ENCODE measurements at regions not wholly inside any gene's neighbourhood (a gene's known extent, or its start where the extent isn't known, plus 50 kb on each side); places are given as distances from the start of the nearest gene placed in this dataset.
A peak's percentile ranks its signal among the peaks of the same experiment; 100 is the strongest.

DNA sequence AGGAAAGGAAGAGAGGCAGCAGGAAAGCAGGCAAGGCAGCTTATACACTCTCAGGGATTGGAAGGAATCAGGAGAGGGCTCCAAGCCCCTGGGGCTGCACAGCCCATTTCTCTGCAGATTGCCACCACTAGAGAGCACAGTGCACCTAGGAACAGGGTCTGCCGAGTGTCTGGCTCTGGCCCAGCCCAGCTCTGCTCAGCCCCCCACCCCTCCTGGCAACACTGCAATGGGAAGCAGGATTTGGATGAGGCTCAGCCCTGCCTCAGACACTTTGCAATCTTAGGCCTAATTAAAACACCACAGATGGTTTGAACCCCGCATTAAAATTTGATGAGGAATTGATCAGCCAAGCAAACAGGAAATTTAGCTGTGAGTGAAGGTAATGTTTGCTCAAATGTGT, 252.7 kb downstream of the DHX35 start:
- Histone ChIP-seq H3K79me2 (no peaks in the 10 kb centered on the region), H3K4me2 (ENCODE audit: low read length) (no peak overlapping the region), H3K4me3 (ENCODE audit: low read depth, low read length) (no peak overlapping the region), H3K27ac (no peak overlapping the region), H3K36me3 (ENCODE audit: control insufficient read depth, insufficient read depth, low read length) (no peaks in the 10 kb centered on the region), H3K4me1 (peaks cover 45% of the 10 kb centered on the region), H3K9me3 (ENCODE audit: control insufficient read depth, low read length) (no peaks in the 10 kb centered on the region), H3K27me3 (ENCODE audit: control insufficient read depth, insufficient read depth, low read length) (no peaks in the 10 kb centered on the region), H3K9ac (no peak overlapping the region), H2AFZ (no peak overlapping the region)
- TF ChIP-seq, protein P1, sequence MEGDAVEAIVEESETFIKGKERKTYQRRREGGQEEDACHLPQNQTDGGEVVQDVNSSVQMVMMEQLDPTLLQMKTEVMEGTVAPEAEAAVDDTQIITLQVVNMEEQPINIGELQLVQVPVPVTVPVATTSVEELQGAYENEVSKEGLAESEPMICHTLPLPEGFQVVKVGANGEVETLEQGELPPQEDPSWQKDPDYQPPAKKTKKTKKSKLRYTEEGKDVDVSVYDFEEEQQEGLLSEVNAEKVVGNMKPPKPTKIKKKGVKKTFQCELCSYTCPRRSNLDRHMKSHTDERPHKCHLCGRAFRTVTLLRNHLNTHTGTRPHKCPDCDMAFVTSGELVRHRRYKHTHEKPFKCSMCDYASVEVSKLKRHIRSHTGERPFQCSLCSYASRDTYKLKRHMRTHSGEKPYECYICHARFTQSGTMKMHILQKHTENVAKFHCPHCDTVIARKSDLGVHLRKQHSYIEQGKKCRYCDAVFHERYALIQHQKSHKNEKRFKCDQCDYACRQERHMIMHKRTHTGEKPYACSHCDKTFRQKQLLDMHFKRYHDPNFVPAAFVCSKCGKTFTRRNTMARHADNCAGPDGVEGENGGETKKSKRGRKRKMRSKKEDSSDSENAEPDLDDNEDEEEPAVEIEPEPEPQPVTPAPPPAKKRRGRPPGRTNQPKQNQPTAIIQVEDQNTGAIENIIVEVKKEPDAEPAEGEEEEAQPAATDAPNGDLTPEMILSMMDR (IDR thresholded peaks at IDR 0.05), result no peak

DNA sequence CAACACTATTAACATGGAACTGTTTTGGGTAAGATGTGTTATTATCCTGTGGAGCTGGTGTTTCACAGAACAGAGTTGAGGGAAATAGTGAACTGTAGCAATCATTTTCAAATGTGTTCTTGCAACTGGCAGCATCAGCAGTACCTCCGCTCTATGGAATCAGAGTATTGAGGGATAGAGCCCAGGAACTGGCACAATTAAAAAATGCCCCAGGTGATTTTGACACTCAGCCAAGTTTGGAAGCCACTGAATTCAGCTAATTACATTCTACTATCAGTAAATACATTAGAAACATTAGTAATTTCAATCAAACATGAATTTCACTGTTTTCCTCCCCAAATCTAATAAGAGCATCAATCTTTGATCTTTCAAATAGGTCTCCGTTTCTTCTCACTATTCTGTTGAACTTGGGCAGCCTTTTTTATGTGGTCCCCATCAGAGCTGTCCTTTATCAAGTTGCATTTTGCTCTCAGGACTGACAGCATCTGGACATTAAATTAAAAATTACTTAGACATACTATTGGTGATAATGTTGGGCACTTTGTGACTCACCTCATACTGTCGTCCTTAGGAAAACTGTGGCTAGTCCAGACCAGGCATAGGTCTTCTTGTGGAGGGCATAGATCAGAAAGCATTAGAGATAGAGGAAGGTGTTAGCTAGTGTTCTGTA, 251.5 kb downstream of the DHX35 start:
- H3K79me2 ChIP-seq, result no peaks in the 10 kb centered on the region
- peaks cover 51% of the 10 kb centered on the region for H3K4me1 ChIP-seq
- H3K36me3 ChIP-seq (ENCODE audit: control insufficient read depth, insufficient read depth, low read length), result no peaks in the 10 kb centered on the region
- peak overlapping the region; percentile 8 for H2AFZ ChIP-seq
- no peaks in the 10 kb centered on the region for H3K27me3 ChIP-seq (ENCODE audit: control insufficient read depth, insufficient read depth, low read length)
- no peak overlapping the region for H3K4me3 ChIP-seq (ENCODE audit: low read depth, low read length)
- TF ChIP-seq, protein P1 (IDR thresholded peaks at IDR 0.05), result no peak
- H3K4me2 ChIP-seq (ENCODE audit: low read length), result no peak overlapping the region
- H3K9me3 ChIP-seq (ENCODE audit: control insufficient read depth, low read length), result no peaks in the 10 kb centered on the region
- H3K9ac ChIP-seq, result no peak overlapping the region
- H3K27ac ChIP-seq, result no peak overlapping the region

DNA sequence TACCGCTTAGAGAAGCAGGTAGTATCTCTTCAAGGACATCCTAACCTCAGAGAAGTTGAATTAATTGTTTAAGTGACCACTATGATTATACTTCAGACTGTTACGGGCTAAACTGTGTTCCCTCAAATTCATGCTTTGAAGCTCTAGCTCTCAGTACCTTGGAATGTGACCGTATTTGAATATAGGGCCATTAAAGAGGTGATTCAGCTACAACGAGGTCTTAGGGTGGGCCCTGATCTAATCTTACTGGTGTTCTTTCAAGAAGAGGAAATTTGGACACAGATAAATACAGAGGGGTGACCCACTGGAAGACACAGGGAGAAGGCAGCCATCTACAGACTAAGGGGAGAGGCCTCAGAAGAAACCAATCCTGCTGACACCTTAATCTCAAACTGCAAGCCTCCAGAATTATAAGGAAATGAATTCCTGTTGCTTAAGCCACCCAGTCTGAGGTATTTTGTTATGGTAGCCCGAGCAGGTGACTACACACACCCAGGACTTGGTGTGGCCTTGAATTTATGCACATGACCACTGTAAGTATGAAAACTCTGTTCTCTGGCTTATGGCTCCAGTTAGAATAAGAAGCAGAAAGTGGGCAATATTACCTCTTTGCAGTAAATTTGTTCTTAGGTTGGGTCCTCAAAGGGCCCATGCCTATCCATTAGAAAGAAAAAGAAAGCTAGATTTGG, 249.1 kb downstream of the DHX35 start:
- Histone ChIP-seq H3K4me3 (ENCODE audit: low read depth, low read length) (no peak overlapping the region), H2AFZ (peak overlapping the region; percentile 59), H3K9me3 (ENCODE audit: control insufficient read depth, low read length) (no peaks in the 10 kb centered on the region), H3K9ac (no peak overlapping the region), H3K4me1 (peaks cover 60% of the 10 kb centered on the region), H3K36me3 (ENCODE audit: control insufficient read depth, insufficient read depth, low read length) (no peaks in the 10 kb centered on the region), H3K79me2 (no peaks in the 10 kb centered on the region), H3K27me3 (ENCODE audit: control insufficient read depth, insufficient read depth, low read length) (no peaks in the 10 kb centered on the region), H3K27ac (peak overlapping the region; percentile 62), H3K4me2 (ENCODE audit: low read length) (peak overlapping the region; percentile 25)
- TF ChIP-seq, protein P1 (IDR thresholded peaks at IDR 0.05), result no peak

DNA sequence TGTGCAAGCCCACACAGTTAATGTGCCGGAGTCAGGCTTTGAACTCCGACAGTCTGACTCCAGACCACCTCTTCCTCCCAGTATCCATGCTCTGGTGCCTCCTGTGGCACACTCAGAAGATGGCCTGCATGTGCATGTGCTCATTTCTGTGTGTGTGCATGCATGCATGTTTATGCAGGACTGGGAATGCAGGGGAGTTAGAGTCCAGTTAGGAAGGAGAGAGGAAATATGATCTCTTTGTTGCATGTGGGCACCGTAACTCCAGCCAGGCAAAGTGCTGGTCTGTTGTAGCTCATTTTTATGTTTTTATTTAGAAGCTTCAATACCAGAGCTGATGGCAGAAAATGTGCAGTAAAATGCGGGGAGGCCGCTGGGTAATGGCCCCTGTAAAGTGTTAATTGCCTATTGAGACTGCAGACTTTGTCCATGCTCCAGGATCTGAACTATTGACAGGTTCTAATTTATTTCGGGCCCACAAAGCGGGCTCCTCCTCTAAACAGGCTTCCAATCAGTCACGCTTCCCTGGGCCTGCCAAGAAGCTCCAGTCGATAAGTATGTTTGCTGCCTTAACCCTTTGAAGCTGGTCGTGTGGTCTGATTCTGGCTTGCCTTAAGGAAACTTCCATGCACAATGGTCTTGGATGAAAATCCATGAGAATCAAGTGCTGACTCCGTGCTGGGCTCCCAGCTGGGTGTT, 248.3 kb downstream of the DHX35 start:
- TF ChIP-seq, protein P1 (IDR thresholded peaks at IDR 0.05), result no peak
- Histone ChIP-seq H2AFZ (peak overlapping the region; percentile 41), H3K27ac (peak overlapping the region; percentile 62), H3K27me3 (ENCODE audit: control insufficient read depth, insufficient read depth, low read length) (no peaks in the 10 kb centered on the region), H3K4me1 (peaks cover 60% of the 10 kb centered on the region), H3K36me3 (ENCODE audit: control insufficient read depth, insufficient read depth, low read length) (no peaks in the 10 kb centered on the region), H3K9ac (no peak overlapping the region), H3K4me3 (ENCODE audit: low read depth, low read length) (no peak overlapping the region), H3K4me2 (ENCODE audit: low read length) (peak overlapping the region; percentile 25), H3K79me2 (no peaks in the 10 kb centered on the region), H3K9me3 (ENCODE audit: control insufficient read depth, low read length) (no peaks in the 10 kb centered on the region)

Data from parathyroid adenoma (tissue), 2 donors.